ENCODE measurements at regions not wholly inside any gene's neighbourhood (a gene's known extent, or its start where the extent isn't known, plus 50 kb on each side); places are given as distances from the start of the nearest gene placed in this dataset.

- Histone ChIP-seq H3K27me3 (no peaks in the 10 kb centered on the region), H3K4me1 (peaks cover 0 to 7% (median 0%) of the 10 kb centered on the region in 4 donors), H3K36me3 (no peaks in the 10 kb centered on the region), H3K9me3 (no peaks in the 10 kb centered on the region), H3K27ac (no peak overlapping the region), H3K4me3 (no peak overlapping the region)
- TF ChIP-seq, protein P1, sequence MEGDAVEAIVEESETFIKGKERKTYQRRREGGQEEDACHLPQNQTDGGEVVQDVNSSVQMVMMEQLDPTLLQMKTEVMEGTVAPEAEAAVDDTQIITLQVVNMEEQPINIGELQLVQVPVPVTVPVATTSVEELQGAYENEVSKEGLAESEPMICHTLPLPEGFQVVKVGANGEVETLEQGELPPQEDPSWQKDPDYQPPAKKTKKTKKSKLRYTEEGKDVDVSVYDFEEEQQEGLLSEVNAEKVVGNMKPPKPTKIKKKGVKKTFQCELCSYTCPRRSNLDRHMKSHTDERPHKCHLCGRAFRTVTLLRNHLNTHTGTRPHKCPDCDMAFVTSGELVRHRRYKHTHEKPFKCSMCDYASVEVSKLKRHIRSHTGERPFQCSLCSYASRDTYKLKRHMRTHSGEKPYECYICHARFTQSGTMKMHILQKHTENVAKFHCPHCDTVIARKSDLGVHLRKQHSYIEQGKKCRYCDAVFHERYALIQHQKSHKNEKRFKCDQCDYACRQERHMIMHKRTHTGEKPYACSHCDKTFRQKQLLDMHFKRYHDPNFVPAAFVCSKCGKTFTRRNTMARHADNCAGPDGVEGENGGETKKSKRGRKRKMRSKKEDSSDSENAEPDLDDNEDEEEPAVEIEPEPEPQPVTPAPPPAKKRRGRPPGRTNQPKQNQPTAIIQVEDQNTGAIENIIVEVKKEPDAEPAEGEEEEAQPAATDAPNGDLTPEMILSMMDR (IDR thresholded peaks at IDR 0.05), result no peak
- no peak for TF ChIP-seq POLR2A (IDR thresholded peaks at IDR 0.05)
- no peak for DNase-seq
Measured at GRCh38 chr5:159508344-159508743, 178.1 kb upstream of the IL12B start.

DNA sequence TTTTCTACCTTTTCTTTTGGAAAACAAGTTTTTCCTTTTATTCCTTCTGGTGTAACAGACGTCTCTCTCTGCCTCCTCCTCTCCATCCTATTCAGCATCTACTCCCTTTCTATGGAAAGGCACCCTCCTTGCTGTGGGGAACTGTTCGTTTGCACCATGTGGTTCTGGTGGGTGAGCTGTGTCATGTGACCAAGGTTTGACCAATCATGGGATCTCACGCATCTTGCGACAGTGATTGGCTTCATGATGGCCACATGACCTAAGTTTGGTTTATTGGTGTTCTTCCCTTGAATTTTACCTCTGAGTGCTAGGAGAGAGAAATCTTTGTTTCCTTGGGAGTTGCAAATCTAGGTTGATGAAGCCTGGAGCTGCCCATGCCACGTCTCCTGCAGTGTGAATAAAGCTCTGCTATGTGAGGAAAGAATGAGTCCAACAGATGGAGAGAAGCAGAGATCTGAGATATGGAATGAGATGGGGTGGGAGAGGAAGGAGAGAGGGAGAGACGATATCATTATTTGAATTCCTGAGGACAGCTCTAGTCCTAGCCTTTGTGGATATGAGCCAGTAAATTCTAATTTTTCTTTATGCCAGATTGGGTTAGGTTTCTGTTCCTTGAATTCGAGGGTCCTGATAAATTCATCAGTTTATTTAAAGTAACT lies 178.8 kb upstream of the IL12B start:
- no peaks in the 10 kb centered on the region for H3K36me3 ChIP-seq
- H3K27ac ChIP-seq, result no peak overlapping the region
- no peak overlapping the region for H3K4me3 ChIP-seq
- no peak for DNase-seq
- peaks cover 0 to 7% (median 0%) of the 10 kb centered on the region in 4 donors for H3K4me1 ChIP-seq
- H3K9me3 ChIP-seq, result no peaks in the 10 kb centered on the region
- H3K27me3 ChIP-seq, result no peaks in the 10 kb centered on the region
- no peak for TF ChIP-seq POLR2A (IDR thresholded peaks at IDR 0.05)
- TF ChIP-seq, protein P1 (IDR thresholded peaks at IDR 0.05), result no peak

DNA sequence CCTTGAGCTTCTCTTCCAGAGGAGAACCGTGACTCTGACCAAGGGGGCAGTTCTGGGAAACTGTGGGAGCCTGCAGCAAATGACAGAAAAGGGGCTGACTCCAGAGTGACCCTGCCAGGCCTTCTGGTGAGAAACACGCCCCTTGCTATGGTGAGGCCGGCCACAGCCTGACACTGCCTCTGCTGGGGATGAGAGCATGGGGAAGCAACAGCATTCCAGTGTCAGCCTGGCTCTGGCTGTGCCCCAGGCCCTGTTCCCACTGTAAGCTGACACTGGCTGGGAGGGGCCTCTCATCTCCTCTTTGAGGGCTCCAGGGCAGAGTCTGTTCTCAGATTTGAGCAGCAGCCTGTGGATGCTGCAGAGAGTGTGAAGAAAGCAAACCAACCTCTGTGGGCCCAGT lies 180.0 kb upstream of the IL12B start:
- TF ChIP-seq, protein P1 (IDR thresholded peaks at IDR 0.05), result no peak
- TF ChIP-seq POLR2A (IDR thresholded peaks at IDR 0.05), result no peak
- peak in 1 of 3 donors; percentile 54 for DNase-seq
- Histone ChIP-seq H3K4me1 (peaks cover 0 to 1% (median 0%) of the 10 kb centered on the region in 4 donors), H3K27ac (peak overlapping the region in 1 of 4 donors; percentile 6), H3K27me3 (no peaks in the 10 kb centered on the region), H3K4me3 (no peak overlapping the region), H3K36me3 (no peaks in the 10 kb centered on the region), H3K9me3 (no peaks in the 10 kb centered on the region)

- Histone ChIP-seq H3K27me3 (no peaks in the 10 kb centered on the region), H3K4me1 (no peaks in the 10 kb centered on the region), H3K36me3 (no peaks in the 10 kb centered on the region), H3K4me3 (no peak overlapping the region), H3K9me3 (no peaks in the 10 kb centered on the region), H3K27ac (no peak overlapping the region)
- TF ChIP-seq, protein P1 (IDR thresholded peaks at IDR 0.05), result no peak
- no peak for TF ChIP-seq POLR2A (IDR thresholded peaks at IDR 0.05)
- no peak for DNase-seq
Measured at GRCh38 chr5:159511570-159511969, 181.3 kb upstream of the IL12B start.

DNA sequence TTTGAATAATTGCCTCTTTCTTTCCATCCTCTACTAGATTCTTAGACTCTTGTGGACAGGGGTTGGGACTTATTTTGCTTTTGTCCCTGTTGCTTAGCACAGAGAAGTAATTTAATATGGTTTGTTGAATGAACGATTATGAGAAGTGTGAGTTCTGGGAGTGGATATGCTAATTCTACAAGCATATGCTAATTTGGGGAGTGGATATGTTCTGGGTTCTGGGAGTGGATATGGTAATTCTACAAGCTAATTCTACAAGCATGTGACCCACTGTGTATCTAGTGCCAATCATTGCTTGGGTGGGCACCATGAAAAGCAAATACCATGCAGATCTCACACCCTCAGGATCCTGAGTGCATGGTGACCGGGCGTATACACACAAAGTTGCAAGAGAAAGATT lies 181.8 kb upstream of the IL12B start:
- no peak overlapping the region for H3K27ac ChIP-seq
- TF ChIP-seq POLR2A (IDR thresholded peaks at IDR 0.05), result no peak
- TF ChIP-seq, protein P1 (IDR thresholded peaks at IDR 0.05), result no peak
- H3K36me3 ChIP-seq, result no peaks in the 10 kb centered on the region
- H3K4me1 ChIP-seq, result no peaks in the 10 kb centered on the region
- no peaks in the 10 kb centered on the region for H3K9me3 ChIP-seq
- H3K27me3 ChIP-seq, result no peaks in the 10 kb centered on the region
- no peak for DNase-seq
- no peak overlapping the region for H3K4me3 ChIP-seq
